HG03039 (cell line): ENCODE measurements at regions not wholly inside any gene's neighbourhood (a gene's known extent, or its start where the extent isn't known, plus 50 kb on each side); places are given as distances from the start of the nearest gene placed in this dataset.
A peak's percentile ranks its signal among the peaks of the same experiment; 100 is the strongest.
"Not testable (repeated sequence)": the region's sequence is repeated elsewhere in the genome, so short reads cannot be mapped to it uniquely, and the experiment has no call there.

Experiments used
- ATAC-seq: cut with Tn5 transposase; IDR thresholded peaks from one replicate; pipeline ENCODE4 v1.9.1; 2021; ENCODE audit warnings: mild to moderate bottlenecking, moderate library complexity; ENCODE audit not compliant: unreplicated experiment

GRCh38 chr13:65725006-65725405, 1505.1 kb downstream of the PCDH9 start:
- ATAC-seq: no peak

DNA sequence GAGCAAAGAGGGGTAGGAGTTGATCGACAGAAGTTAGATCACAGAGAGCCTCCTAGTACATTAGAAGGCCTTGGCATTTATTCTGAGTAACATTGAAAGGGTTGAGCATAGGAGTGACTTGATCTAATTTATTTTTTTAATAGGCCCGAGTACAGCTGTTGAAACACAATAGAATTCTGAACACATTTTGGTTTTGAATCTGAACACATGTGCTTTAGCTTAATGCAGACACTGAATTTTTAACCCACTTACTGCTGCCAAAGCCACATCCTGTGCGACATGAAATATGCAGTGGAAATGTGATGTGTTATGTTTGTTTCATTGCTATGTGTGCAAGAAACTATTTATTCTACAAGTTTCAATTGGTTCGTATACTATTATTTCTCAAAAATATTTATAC, 1505.9 kb downstream of the PCDH9 start:
- no peak for ATAC-seq

- no peak for ATAC-seq
Observed at GRCh38 chr13:65722506-65722905, 1507.6 kb downstream of the PCDH9 start.

- no peak for ATAC-seq
Observed at GRCh38 chr13:65719831-65720230, 1510.3 kb downstream of the PCDH9 start.

- ATAC-seq: no peak
Observed at GRCh38 chr13:65710514-65710913, 1519.6 kb downstream of the PCDH9 start.

- ATAC-seq: no peak
Observed at GRCh38 chr13:65697843-65698242, 1532.3 kb downstream of the PCDH9 start.

GRCh38 chr13:65679240-65679639, 1550.9 kb downstream of the PCDH9 start:
- ATAC-seq: no peak

DNA sequence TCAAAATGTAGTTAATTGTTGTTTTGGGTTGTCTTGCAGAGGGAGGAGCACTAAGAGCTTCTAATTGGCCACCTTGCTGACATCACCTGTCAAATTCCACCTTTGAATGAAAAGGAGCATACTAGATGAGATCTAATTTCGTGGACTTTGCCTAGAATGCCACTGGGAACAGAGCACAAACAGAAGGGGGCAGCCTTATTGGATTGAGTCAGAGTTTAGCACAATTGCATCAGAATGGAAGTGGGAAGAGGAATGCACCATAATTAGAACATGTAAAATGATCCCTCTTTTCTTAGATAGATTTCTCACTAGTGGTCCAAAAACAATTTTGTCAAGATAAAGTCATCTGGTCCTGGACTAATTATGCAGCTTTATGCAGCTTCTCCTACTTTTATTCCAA, 1552.2 kb downstream of the PCDH9 start:
- ATAC-seq: no peak

- not testable (repeated sequence) for ATAC-seq
Observed at GRCh38 chr13:65675383-65675782, 1554.8 kb downstream of the PCDH9 start.

- no peak for ATAC-seq
Observed at GRCh38 chr13:65670014-65670625, 1560.0 kb downstream of the PCDH9 start.

DNA sequence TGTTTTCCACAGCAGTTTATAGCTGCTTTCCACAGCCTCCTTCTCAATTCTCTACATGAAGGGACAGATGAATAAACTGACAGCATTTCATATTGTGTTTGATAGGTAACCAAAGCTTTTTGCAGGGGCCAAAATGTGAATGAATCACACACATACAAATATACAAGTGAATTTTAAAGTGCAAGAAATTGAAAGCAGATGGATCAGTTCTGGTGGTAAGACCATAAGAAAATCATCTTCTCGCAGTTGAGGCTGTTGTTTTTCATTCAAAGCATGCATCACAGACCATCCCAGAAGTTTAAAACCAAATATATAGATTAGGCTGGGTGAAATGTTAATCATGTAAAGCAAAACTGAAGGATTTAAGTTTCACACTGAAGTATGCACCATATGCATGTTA, 1569.4 kb downstream of the PCDH9 start:
- ATAC-seq: no peak

GRCh38 chr13:65656740-65657329, 1573.3 kb downstream of the PCDH9 start:
- ATAC-seq: no peak

DNA sequence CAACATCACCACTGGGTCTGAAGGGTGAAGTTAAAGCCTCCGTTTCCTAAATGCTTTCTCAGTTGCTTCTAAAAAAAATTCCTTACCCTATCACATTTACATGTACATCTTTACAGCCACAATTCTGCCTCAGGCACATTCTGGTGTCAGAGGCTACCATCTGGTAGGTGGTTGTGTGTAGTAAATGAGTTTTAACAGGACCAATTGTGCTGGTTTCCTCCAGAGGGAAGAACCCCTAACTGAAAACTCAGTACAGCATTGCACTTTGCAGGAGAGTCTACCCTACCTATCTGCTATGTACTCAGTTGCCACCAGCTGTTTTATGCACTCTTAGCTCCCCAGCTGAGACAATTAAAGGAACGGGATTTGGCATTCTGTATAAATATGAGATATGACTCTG, 1576.5 kb downstream of the PCDH9 start:
- no peak for ATAC-seq

GRCh38 chr13:65650321-65650720, 1579.8 kb downstream of the PCDH9 start:
- no peak for ATAC-seq

DNA sequence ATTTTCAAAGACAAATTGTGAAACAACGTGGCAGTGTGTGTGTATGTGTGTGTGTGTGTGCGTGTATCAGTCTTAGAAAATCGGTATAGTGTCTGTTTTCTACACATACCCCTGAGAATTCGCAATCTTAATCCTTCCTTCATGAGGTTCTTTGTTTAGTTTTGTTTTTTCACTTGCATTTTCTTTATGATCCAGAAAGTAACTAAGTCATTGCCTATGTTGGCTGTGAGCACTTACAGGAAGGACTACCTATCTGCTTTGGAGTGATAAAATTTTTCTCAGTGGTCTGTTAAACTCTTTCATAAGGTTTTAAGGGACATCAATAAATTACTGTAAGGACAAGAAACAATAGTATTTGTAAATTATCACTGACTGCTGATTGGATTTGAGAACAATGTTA, 1587.1 kb downstream of the PCDH9 start:
- no peak for ATAC-seq

DNA sequence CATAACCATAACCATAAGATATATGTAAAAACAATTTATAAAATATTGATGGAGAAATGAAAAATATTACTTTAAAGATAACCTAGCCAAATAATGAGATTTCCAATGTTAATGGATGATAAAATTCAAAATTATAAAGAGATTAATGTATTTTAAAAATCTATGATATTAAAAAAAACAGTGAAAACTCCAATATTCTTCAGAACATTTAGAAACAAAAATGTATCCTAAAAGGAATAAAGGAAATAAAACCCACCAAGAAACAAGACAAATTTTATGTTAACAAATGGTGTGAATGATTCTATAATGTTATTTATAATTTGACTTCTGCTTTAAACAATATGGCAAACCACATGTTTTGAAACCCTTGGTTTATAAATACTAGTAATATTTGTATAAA, 1587.8 kb downstream of the PCDH9 start:
- no peak for ATAC-seq

DNA sequence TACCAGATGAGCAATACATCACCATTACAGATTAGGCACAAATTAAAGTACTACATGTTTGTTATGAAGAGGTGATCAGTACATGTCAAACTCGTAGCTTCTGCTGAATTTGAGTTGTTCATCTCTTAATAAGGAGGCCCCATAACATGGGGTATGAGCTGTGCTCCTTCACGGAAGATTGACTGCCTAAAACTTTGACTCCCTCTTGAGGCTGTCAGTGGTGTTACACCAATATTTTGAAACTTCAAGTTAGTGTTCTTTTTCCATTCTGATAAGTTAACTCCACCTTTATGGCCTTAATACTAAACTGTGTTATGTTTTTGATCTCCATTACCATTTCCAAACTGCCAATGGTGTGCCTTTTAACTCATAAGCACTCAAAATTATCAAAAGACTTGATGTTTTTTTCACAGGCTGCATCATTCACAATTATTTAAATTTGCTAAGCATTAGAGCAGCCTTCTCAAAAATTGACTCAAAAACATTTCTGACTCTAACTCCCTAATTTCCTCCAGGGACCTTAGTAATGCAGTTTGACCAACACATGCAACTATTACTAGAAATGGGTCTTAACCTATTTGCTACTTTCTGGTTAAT, 1591.5 kb downstream of the PCDH9 start:
- ATAC-seq: peak; percentile 85

- no peak for ATAC-seq
Observed at GRCh38 chr13:65633806-65634205, 1596.3 kb downstream of the PCDH9 start.

DNA sequence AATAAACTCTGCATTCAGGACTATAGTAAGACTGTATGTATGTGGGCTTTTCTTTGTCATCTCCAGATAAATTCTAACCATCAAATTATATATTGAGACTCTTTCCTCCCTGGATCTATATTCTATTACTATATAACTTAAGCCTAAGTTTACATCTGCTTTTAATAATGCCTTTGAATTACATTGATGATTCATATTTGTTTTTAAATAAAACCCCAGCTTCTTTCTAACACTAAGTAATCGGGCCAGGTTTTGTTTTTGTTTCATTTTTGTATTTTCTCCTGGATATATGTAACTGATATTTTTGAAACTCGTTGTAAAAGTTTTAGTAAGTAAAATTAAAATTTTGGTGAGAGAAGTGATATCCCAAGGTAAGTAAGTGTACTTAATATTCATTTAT, 1599.1 kb downstream of the PCDH9 start:
- no peak for ATAC-seq

DNA sequence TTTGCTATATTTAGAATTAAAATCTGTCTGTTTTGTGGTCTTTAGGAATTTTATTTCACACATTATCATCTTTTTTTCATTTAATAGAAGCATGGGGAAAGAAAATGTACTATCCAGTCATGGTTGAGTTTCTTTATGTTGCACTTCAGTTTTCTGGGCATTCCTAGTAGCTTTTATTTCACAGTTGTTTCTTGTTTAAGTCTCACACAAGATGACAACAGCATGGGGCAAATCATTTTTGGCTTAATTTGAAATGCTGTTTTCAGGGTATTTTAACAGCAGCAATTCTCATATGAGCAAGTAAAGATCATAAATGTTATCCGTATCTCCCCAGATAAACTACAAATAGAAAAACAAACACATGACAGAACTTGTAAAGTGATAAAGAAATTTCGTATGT, 1600.2 kb downstream of the PCDH9 start:
- no peak for ATAC-seq

GRCh38 chr13:65623148-65623547, 1607.0 kb downstream of the PCDH9 start:
- no peak for ATAC-seq

- no peak for ATAC-seq
Observed at GRCh38 chr13:65615506-65615905, 1614.6 kb downstream of the PCDH9 start.

GRCh38 chr13:65613004-65613403, 1617.1 kb downstream of the PCDH9 start:
- ATAC-seq: no peak
